Kidney epithelial cell (primary cell): ENCODE measurements at regions not wholly inside any gene's neighbourhood (a gene's known extent, or its start where the extent isn't known, plus 50 kb on each side); places are given as distances from the start of the nearest gene placed in this dataset.

Experiments used
- DNase-seq: peaks from one replicate; pipeline ENCODE4 v3.0.0-alpha.2; 2010; ENCODE audit warnings: low read depth
- H3K27me3 ChIP-seq: 2 replicates; pipeline ENCODE4 v1.6.0; 2011; ENCODE audit warnings: low read length; ENCODE audit not compliant: control insufficient read depth, insufficient read depth
- H3K36me3 ChIP-seq: 2 replicates; pipeline ENCODE4 v1.5.1; 2011; ENCODE audit warnings: low read length; ENCODE audit not compliant: control insufficient read depth, insufficient read depth
- H3K4me3 ChIP-seq: 2 replicates; pipeline ENCODE4 v1.5.1; 2011; ENCODE audit warnings: low read depth, mild to moderate bottlenecking, control low read depth, low read length
- TF ChIP-seq, protein P1 (sequence below): IDR thresholded peaks from 2 replicates; pipeline ENCODE4 v1.5.1; 2011; ENCODE audit warnings: mild to moderate bottlenecking, moderate library complexity, low read length, control low read depth, inconsistent platforms; ENCODE audit not compliant: insufficient read depth, poor library complexity, severe bottlenecking

DNA sequence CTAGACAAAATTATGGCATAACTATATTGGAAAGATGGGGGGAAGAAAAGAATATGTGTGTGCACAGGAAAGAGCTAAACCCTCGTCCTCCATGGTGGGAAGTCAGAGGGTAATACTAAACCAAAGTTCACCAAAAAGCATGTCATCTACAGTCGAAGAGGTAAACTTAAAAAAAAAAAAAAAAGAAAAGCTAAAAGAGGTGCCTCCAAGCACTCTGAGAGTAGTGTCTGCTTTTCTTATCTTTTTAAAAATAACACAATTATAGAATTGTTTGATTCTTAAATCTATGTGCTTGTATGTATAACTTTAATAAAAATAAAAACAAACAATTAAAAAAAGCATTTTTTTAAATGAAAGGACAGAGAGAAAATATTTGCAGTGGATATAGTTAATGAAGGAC is 77.3 kb upstream of the MYCN start:
- DNase-seq = no peak
- H3K4me3 ChIP-seq = no peak overlapping the region
- no peaks in the 10 kb centered on the region for H3K36me3 ChIP-seq
- no peaks in the 10 kb centered on the region for H3K27me3 ChIP-seq
- TF ChIP-seq, protein P1, sequence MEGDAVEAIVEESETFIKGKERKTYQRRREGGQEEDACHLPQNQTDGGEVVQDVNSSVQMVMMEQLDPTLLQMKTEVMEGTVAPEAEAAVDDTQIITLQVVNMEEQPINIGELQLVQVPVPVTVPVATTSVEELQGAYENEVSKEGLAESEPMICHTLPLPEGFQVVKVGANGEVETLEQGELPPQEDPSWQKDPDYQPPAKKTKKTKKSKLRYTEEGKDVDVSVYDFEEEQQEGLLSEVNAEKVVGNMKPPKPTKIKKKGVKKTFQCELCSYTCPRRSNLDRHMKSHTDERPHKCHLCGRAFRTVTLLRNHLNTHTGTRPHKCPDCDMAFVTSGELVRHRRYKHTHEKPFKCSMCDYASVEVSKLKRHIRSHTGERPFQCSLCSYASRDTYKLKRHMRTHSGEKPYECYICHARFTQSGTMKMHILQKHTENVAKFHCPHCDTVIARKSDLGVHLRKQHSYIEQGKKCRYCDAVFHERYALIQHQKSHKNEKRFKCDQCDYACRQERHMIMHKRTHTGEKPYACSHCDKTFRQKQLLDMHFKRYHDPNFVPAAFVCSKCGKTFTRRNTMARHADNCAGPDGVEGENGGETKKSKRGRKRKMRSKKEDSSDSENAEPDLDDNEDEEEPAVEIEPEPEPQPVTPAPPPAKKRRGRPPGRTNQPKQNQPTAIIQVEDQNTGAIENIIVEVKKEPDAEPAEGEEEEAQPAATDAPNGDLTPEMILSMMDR = no peak

DNA sequence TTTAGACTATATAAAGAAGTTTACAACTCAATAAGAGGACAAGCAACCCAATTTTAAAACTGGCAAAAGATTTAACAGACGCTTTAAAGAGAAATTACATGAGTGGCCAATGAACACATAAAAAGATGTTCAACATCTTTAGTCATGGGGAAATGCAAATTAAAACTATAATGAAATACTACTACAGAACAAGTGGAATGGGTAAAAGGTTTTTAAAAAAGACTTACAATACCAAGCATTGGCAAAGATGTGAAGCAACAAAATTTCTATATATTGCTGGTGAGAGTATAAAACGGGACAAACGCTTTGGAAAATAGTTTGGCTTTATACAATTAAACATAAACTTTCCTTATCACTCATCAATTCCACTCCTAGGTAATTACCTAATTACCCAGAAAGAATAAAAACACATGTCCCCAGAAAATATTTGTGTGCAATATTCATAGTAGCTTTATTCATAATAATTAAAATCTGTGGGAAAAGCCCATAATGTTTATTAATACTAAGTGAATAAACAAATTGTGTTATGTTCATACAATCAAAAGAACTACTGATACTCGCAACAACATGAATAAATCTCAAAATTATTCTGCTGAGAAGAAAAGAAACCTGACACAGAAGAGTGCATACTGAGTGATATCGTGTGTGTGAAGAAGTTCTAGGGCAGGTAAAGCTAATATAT is 76.7 kb upstream of the MYCN start:
- TF ChIP-seq, protein P1 = no peak
- DNase-seq = no peak
- Histone ChIP-seq H3K4me3 (no peak overlapping the region), H3K27me3 (no peaks in the 10 kb centered on the region), H3K36me3 (no peaks in the 10 kb centered on the region)

DNA sequence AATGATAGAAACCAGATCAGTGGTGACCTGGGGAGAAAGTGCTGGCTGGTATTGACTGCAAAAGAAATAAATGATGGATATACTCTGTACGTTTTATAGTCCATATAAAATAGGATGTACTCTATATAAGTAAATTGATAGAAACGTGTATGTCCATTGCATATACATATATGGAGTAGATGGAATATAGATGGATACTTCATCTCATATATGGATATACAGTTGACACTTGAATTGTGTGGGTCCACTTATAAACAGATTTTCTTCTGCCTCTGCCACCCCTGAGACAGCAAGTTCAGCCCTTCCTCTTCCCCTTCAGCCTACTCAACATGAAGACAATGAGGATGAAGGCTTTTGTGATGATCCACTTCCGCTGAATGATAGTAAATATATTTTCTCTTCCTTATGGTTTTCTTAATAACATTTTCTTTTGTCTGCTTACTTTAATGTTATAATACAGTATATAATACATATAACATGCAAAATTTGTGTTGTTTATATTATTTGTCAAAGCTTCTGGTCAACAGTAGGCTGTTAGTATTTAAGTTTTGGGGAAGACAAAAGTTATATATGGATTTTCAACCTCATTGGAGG is 76.1 kb upstream of the MYCN start:
- DNase-seq = no peak
- no peaks in the 10 kb centered on the region for H3K27me3 ChIP-seq
- H3K4me3 ChIP-seq = no peak overlapping the region
- TF ChIP-seq, protein P1 = no peak
- H3K36me3 ChIP-seq = no peaks in the 10 kb centered on the region

DNA sequence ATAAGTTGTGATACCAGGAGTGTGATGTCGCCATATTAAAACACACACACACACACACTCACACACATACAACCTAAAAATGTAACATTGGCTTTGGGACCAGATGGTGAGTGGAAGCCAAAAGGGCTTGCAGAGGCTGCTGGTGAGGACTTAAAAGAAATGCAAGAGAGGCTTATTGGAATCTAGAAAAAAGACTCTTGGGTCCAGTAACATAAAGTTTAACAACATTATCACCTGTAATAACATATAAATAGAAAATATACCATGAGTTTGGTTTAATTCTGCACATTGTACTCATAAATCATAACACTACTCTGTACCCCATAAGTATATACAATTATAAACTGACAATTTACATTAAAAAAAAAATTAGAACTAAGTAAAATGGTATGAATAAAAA is 74.4 kb upstream of the MYCN start:
- no peak for DNase-seq
- Histone ChIP-seq H3K4me3 (no peak overlapping the region), H3K36me3 (no peaks in the 10 kb centered on the region), H3K27me3 (no peaks in the 10 kb centered on the region)
- TF ChIP-seq, protein P1 = no peak

DNA sequence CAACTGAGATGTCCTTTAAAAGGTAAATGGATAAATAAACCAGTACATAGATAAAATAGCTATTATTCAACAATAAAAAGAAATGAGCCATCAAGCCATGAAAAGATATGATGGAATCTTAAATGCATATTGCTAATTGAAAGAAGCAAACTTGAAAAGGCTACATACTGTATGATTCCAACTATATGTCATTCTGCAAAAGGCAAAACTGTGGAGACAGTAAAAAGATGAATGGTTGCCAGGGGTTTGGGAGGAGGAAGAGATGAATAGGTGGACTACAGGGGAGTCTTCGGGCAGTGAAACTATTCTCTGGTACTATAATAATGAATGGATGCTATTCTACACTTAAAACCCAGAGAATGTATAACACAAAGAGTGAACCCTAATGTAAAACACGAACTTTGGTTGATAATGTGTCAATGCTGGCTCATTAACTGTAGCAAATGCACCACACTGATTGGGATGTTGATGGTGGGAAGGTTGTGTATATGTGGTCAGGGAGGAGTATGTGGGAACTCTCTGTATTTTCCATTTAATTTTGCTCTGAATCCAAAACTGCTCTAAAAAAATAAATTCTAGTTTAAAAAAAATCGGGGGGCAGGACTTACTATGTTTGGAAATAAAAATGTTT is 73.7 kb upstream of the MYCN start:
- TF ChIP-seq, protein P1 = no peak
- H3K4me3 ChIP-seq = no peak overlapping the region
- no peaks in the 10 kb centered on the region for H3K27me3 ChIP-seq
- DNase-seq = no peak
- no peaks in the 10 kb centered on the region for H3K36me3 ChIP-seq
